HG02763 (cell line): ENCODE measurements at regions not wholly inside any gene's neighbourhood (a gene's known extent, or its start where the extent isn't known, plus 50 kb on each side); places are given as distances from the start of the nearest gene placed in this dataset.

Experiments
- ATAC-seq: cut with Tn5 transposase; IDR thresholded peaks from one replicate; pipeline ENCODE4 v1.9.1; 2021; ENCODE audit warnings: mild to moderate bottlenecking, moderate library complexity; ENCODE audit not compliant: unreplicated experiment

DNA sequence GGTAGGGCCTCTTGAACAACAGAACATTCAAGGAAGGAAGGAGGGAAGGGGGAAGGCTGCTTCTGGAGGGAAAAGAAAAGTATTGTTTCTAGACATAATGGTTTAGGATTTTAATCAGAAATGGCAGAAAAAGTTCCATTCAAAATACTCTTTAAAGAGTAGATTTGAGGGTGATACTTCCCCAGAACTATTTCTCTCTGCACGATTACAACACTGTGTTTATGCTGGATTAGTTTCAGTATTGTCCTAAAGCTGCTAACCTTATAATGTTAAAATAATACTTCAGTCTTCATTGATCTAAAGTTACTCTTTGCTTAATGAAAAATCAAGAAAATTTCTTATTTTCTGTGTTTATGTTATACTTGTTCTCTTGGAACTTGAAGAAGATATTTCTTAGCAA is 1026.3 kb upstream of the PABPC4L start:
- no peak for ATAC-seq

DNA sequence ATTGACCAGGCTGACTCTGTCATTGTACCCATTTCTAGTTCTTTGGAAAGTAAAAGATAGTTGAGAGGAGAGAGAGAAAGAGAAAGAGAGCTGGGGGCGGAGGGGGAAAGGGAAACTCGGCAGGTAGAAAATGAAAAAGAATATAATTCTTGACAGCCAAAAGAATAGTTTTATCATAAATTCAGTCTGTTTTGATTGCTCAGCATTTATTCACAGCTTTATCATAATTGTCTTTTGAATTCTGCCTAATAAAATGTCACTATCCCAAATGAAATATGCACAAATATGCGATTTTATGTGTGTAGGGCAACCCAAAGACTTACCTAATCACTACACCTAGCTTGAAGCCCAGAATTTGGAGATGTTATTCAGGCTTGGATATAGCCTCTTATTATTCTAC is 1024.0 kb upstream of the PABPC4L start:
- ATAC-seq: no peak

DNA sequence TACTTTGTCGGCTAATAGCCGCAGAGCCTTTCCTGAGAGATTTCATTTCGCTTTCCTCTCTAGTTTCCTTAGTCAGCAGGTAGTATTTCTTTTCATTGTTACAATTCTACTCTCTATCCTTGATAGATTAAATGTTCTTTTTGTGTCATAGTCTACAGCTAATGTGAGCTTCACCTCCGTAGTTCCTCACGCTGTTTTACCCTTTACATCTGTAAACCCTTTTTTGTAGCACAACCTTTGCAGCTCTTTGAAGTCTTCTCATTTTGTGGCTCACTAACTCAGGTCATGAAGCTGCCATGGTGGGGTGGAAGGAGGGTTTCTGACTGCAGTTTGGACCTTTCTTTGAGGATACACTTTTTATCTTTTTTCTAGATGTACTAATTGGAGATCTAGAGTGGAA is 1008.8 kb upstream of the PABPC4L start:
- no peak for ATAC-seq

DNA sequence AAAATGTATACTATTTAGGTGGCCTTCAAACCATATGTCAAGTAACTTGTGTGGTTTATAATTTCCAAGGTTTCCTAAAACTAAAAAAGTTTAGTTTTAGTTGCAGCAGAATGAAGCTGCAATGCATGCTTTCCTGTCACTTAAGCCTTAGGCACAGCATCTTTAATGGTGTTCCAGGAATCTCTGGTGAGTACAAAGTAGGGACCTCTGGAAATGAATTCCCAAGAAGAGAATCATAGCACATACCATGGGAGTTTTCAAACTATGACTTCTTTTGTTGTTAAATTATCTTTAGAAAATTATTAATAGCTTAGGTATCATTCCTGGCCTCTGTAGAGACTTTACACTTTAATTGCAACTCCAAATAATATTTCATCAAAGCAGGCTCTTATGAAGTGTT is 1005.9 kb upstream of the PABPC4L start:
- ATAC-seq: no peak

DNA sequence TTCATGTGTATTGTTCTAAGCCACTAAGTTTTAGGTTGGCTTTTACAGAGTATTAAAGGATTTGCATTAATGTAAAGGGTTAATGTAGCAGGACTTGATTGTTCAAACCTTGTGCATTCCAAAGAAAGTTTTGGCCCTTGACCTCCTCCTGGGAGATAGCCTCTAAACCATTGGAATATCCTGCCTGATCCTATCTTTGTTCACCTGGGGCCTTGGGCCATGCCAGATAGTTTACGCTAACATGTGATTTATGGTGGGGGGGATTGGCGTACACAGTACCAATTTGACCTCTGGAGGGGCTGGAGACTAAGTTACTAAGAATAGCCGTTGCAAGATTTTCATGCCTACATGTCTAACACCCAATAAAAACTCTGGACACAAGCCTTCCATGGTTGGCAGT is 1002.7 kb upstream of the PABPC4L start:
- no peak for ATAC-seq

DNA sequence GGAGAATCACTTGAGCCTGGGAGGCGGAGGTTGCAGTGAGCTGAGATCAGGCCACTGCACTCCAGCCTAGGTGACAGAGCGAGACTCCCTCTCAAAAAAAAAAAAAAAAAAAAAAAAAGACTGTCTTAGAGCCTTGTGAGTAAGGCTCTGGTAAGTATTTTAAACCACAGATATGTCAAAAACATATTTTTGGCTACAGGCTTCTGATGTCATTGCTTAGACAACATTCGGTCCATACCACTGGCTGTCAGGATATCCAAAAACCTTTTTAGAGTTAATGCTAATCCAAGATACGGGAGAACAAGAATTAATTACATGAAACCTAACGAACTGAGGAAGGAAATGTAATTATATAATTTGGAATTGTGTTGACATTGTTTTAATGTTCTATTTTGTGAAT is 999.5 kb upstream of the PABPC4L start:
- ATAC-seq: no peak

DNA sequence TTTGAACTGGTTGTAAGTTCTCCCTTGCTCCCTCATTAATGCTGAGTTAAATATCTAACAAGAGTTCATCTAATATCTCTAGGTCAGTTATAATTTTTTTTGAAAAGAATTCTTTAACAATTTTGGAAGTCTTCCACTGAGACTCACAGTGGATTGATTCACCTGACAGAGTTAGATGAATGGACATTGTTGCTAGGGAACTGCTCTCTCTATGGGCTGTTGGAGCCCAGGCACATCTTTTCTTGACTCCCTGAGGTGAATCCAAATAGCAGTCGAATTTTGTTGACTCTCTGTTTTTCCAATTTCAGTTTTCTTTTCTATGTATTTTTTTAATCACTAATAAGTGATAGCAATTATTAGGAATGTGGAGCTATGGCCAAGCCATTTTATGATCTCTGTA is 996.1 kb upstream of the PABPC4L start:
- ATAC-seq: no peak

DNA sequence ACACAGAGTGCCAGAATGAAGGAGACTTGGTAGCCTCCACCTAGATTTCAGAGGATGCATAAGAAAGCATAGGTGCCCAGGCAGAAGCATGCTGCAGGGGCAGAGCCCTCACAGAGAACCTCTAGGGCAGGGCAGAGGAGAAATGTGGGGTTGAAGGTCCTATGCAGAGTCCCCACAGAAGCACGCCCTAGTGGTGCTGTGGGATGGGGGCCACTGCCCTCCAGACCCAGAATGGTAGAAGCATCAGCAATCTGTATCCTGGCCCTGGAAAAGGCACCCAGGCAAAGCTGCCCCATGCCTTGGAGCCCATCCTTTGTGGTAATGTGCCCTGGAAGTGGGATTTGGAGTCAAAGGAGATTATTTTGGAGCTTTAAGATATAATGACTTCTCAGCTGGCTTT is 992.9 kb upstream of the PABPC4L start:
- ATAC-seq: no peak

DNA sequence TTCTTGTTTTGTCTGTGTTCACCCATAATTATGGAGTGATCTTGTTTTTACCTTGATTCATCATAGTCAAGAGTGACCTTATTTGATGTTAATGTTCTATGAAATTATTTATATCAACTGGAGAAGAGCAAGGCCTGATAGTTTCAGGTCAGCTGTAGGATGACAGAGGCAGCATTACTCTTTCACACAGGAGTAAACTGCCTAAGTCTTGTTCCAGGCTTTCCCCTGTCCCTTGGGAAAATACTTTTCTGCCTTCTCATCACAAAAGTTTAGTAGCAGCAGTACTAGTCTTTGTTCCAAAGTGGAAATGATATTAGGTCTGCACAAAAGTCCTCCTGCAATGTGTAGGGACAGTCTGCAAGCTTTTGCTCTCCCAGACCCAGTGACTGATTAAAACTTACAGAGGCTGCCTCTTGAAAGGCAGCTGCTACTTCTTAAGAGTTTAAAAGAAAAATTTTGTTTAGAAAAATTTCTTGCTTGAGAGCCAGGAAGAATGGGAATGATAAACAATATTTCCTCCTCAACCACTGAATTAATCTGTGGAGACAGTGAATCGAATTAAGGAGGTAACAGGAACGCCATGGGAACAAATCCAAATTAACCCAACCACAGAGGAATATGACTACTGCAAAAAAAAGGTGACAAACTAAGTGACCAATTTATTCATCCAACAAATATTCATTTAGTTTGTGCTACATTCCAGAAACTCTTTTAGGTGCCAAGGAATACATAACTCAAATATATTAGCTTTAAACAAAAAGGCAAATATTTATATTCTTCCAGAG is 991.4 kb upstream of the PABPC4L start:
- no peak for ATAC-seq

DNA sequence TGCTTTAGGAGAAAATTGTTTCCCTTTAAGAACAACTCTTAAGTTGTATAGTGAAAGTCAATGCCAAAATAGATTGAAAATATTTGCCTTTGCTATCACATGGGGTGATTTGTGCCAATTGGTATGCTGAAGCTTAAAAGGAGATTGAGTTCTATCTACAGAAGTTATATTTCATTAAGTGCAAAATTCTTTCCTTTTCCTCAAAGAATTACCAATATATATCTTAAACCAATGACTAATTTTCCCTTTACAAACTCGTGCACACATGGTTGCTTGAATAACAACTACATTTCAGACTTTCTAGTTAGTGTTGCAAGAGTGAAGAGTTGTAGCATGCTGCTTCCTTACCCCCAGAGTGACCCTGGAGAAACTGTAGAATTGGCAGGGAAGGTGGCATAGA is 990.0 kb upstream of the PABPC4L start:
- no peak for ATAC-seq

DNA sequence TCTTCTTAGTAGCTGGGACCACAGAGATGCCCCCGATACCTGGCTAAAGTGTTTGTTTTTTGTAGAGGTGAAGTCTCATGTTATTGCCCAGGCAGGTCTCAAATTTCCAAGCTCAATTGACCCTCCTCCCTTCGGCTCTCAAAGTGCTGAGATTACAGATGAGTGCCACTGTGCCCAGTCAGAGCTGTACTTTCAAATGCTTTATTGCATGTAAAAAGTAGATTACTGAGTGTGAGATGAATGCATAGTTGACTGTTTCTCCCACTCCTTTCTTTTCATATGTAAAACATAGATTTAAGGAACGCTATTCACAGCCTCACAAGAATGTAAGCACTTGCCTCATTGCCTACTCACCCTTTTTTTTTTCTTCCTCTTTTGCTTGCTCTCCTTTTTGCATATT is 984.4 kb upstream of the PABPC4L start:
- no peak for ATAC-seq

DNA sequence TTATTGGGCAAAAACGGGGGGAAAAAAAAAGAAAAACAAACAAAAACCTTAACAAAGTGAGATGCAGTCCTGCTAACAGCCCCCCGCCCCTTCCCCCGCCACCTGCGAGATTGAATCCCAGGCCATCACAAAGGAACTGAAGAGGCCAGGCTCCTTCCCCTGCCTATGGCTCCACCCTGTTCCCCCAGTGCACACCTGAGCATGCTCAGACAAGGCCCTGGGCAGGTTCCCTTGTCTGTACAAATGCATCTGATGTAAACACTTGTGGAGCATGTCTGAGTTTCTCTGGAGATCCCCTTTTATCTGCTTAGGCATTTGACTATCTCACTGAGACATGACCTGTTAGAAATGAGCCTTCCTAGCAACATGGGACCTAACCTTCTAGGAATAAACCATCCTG is 983.7 kb upstream of the PABPC4L start:
- no peak for ATAC-seq

DNA sequence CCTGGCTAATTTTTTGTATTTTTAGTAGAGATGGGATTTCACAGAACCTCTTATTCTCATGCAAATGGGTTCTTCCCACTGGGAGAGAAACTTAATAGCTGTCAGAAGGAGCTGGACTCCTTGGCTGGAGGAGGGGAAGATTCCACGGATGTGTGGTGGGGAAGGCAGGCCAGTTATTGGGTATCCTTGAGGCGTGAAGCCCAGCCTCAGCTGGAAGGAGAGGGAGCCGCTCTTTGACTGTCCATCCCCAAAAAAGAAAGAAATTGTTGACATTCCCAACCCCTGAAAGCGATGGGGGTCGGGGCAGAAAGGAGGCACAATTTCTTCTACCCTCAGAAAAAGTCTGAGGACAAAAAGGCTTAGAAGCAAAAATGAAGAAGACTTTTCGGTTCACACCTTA is 983.1 kb upstream of the PABPC4L start:
- no peak for ATAC-seq

DNA sequence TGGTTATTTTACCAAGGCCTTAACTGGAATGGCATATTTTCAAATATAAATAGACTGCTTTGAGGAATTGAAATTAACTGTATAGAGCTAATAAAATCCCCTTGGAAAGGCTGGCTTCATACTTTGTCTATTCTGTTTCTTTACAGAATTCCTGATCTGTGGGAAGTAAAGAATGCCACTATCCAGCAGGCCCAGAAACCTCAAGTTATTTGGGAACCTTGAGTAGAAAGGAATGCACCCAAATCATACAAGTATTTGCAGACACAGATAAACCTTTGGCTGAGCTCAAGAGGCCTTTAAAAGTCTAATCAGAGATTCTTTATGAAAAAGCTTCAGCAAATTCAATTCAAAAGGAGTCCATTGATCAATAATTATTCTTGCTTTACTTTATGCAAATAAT is 975.7 kb upstream of the PABPC4L start:
- ATAC-seq: no peak

DNA sequence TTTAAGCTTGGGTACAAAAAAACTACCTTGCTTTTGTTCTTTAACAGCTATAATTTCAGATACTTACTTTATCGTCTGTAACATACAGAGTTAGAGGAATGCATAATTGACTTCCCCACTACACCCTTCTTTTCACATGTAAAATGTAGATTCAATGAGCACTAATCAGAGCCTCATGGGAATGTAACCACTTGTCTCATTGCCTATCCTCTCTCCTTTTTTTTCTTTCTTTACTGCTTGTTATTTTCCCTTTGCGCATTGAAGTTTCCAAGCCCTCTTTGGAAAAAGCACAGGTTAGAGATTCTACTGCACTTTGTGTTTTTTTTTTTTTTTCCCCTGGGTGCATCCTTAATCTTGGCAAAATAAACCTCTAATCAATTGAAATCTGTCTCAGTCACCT is 965.1 kb upstream of the PABPC4L start:
- no peak for ATAC-seq

DNA sequence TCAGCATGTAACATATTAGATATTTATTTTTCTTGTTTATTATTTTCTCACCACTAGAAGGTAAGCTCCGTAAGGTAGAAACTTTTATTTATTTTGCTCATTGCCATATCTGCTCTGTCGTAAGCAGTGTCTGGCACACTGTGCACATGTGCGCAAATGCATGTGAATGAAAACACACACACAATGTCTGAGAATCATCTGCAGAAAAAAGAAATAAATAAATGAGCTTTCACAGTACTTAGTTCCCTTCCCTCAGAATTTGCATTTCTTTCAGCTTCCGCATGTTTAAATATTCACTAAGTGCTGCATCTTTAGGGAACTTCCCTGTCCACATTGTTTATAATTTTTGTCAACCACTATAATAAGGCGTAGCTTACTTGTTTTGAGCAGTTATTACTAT is 963.0 kb upstream of the PABPC4L start:
- ATAC-seq: no peak

DNA sequence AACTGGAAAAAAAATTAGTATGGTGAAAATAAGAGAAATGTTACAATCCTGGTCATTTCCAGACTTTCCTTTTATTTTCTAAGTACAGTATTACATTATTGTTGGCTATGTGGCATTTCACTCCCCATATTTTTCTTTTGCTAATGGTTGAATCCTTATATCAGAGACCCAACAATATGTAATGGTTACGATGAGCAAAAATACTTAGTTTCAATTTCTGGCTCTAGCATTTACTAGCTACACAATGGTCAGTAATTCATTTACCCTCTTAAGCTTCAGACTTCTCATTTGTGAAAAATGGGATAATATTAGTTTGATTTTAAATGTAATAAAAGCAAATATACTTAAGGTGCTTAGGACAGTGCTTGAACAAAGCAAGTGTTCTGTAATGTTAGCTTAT is 942.9 kb upstream of the PABPC4L start:
- ATAC-seq: no peak

DNA sequence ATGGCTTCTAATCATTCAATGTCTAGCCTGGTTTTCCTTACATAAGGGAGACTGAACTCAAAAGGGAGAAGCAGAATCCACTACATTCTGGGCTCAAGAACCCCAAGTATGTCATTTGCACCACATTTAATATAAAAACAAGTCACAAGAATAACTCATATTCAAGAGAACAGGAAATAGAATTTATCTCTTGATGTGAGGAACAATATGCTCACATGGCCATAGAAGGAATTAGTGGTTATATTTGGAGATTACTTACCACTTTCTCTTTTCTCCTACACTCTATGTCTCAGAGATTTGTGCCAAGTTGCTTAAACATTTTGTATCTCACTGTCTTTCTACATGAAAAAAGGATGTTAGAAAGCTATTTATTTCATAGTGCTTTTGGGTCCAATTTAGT is 922.6 kb upstream of the PABPC4L start:
- no peak for ATAC-seq

DNA sequence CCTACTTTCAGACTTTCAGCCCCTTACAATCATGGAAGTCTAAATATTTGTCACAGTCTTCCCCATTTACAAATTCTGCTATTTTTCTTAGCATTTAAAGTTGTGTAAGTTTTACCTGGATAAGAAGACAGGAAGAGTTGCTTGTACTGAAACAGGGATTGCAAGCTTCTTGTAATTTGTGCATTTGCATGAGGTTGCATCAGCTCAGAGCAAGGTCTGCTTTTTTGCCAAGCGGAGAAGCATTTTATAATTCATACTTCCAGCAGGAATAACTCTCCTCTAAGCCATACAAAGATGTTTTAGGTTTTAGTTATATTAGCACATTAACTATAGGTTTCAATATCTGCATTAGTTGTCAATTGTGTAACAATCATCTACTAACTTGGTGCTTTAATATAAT is 922.0 kb upstream of the PABPC4L start:
- no peak for ATAC-seq

DNA sequence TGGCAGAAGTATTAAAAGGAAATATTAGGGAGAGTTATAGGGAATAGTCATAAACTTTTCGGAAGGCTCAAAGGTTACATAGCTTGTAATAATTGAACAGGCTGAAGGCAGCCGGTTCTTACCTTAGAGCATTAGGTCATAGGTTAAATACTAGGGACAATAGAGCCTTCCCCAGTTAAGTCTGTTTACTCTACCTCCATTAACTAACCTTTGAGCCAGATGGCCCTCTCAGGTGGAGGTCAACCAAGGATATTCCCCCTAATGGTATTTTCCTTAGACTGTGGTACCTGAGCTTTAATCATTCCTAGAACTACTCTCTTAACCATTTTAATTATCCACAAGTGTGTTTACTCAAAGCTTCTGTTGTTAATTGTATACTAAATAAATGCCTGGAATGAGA is 920.9 kb upstream of the PABPC4L start:
- no peak for ATAC-seq

DNA sequence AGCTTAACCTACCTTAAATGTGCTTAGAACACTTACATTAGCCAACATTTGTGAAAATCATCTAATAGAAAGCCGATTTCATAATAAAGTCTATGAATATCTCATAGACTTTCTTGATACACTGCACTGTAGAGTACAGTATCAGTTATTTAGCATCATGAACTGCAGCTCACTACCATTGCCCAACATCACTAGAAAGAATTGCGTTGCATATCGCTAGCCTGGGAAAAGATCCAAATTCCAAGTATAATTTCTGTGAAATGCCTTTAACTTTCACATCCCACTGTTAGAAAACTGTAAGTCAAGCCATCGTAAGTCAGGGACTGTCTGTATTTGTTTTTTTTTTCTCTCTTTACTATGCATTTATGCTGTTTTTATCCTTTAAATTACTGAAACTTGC is 918.6 kb upstream of the PABPC4L start:
- ATAC-seq: no peak

DNA sequence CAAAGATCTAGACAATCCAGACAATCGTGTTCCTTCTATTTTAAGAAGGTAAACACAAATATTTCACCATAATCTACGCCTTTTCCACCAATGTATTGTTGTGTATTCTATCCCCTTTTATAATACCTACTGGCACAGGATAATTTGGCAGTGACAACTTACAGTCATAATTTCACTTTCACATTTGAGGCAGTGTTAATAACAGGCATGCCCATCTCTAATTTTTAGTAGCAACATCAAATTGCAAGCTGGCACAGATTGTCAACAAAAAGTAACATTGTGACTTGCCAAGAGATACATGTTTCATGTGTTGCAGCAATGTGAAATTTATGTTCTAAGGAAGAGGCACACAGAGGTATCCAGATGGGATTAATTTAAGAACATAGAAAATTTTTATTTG is 912.5 kb upstream of the PABPC4L start:
- no peak for ATAC-seq

DNA sequence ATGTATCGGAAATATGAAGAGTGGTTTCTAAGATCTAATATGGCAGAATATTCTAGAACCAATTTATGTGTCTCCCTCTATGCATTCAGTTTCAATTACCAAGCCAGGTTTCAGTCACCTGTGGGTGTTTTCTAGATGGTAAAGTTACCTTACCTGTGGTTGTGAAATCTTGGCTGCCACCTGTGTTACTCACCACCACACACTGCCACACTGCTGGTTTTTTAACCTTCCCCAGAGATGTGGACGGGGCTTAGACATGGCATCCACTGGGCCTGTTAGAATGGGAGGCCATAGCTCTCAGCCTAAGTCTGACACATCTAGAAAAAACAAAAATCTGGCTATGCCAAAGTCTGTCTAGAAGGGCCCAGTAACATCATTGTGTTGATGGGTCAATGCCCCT is 896.5 kb upstream of the PABPC4L start:
- ATAC-seq: no peak
